ENCODE measurements at regions not wholly inside any gene's neighbourhood (a gene's known extent, or its start where the extent isn't known, plus 50 kb on each side); places are given as distances from the start of the nearest gene placed in this dataset.
"Not testable (repeated sequence)": the region's sequence is repeated elsewhere in the genome, so short reads cannot be mapped to it uniquely, and the experiment has no call there.

GRCh38 chr11:103736315-103737036 is 300.0 kb upstream of the DDI1 start:
- no peaks in the 10 kb centered on the region for H3K27me3 ChIP-seq (replicated peaks; ENCODE audit: insufficient read depth, low read depth, low read length, poor library complexity)
- H3K4me1 ChIP-seq (ENCODE audit: insufficient read depth, low read length, poor library complexity, severe bottlenecking), result no peaks in the 10 kb centered on the region
- TF ChIP-seq EZH2 (IDR thresholded peaks at IDR 0.05; ENCODE audit: borderline replicate concordance, low read depth, low read length, poor library complexity, severe bottlenecking), result no peak
- H3K36me3 ChIP-seq (ENCODE audit: insufficient read depth, low read length, poor library complexity, severe bottlenecking), result no peaks in the 10 kb centered on the region
- H3K9me3 ChIP-seq (ENCODE audit: low read depth, low read length, poor library complexity, severe bottlenecking), result no peaks in the 10 kb centered on the region
- BruUV-seq (replicated peaks), result no TSS peak
- no peak overlapping the region for H3K27ac ChIP-seq (ENCODE audit: low read depth, low read length, poor library complexity, severe bottlenecking)
- H3K4me3 ChIP-seq (ENCODE audit: low read depth, low read length, poor library complexity, severe bottlenecking), result no peak overlapping the region
- CTCF ChIA-PET, result no interaction called here
- POLR2A ChIA-PET (ENCODE audit: low non-redundant PET), result no interaction called here
- intact Hi-C loops (cut with micrococcal nuclease; ENCODE audit: unreplicated experiment), result no loop called here
- DNase-seq (ENCODE audit: low spot score), result no peak

GRCh38 chr11:103737037-103737622 is 299.3 kb upstream of the DDI1 start:
- Histone ChIP-seq H3K9me3 (ENCODE audit: low read depth, low read length, poor library complexity, severe bottlenecking) (no peaks in the 10 kb centered on the region), H3K4me3 (ENCODE audit: low read depth, low read length, poor library complexity, severe bottlenecking) (no peak overlapping the region), H3K27me3 (replicated peaks; ENCODE audit: insufficient read depth, low read depth, low read length, poor library complexity) (no peaks in the 10 kb centered on the region), H3K36me3 (ENCODE audit: insufficient read depth, low read length, poor library complexity, severe bottlenecking) (no peaks in the 10 kb centered on the region), H3K27ac (ENCODE audit: low read depth, low read length, poor library complexity, severe bottlenecking) (no peak overlapping the region), H3K4me1 (ENCODE audit: insufficient read depth, low read length, poor library complexity, severe bottlenecking) (no peaks in the 10 kb centered on the region)
- TF ChIP-seq CTCF (conservative IDR thresholded peaks at IDR 0.05; ENCODE audit: low read depth, low read length) (no peak), EZH2 (IDR thresholded peaks at IDR 0.05; ENCODE audit: borderline replicate concordance, low read depth, low read length, poor library complexity, severe bottlenecking) (no peak)
- no TSS peak for BruUV-seq (replicated peaks)
- no peak for DNase-seq (ENCODE audit: low spot score)
- intact Hi-C loops (cut with micrococcal nuclease; ENCODE audit: unreplicated experiment), result no loop called here
- ChIA-PET POLR2A (ENCODE audit: low non-redundant PET) (no interaction called here), CTCF (no interaction called here)

GRCh38 chr11:103737747-103738146 is 298.7 kb upstream of the DDI1 start:
- H3K4me3 ChIP-seq (ENCODE audit: low read depth, low read length, poor library complexity, severe bottlenecking), result no peak overlapping the region
- TF ChIP-seq CTCF (conservative IDR thresholded peaks at IDR 0.05; ENCODE audit: low read depth, low read length) (no peak), EZH2 (IDR thresholded peaks at IDR 0.05; ENCODE audit: borderline replicate concordance, low read depth, low read length, poor library complexity, severe bottlenecking) (no peak)
- BruUV-seq (replicated peaks), result no TSS peak
- ChIA-PET CTCF (no interaction called here), POLR2A (ENCODE audit: low non-redundant PET) (no interaction called here)
- no peak overlapping the region for H3K27ac ChIP-seq (ENCODE audit: low read depth, low read length, poor library complexity, severe bottlenecking)
- no peaks in the 10 kb centered on the region for H3K4me1 ChIP-seq (ENCODE audit: insufficient read depth, low read length, poor library complexity, severe bottlenecking)
- no peaks in the 10 kb centered on the region for H3K9me3 ChIP-seq (ENCODE audit: low read depth, low read length, poor library complexity, severe bottlenecking)
- intact Hi-C loops (cut with micrococcal nuclease; ENCODE audit: unreplicated experiment), result no loop called here
- H3K36me3 ChIP-seq (ENCODE audit: insufficient read depth, low read length, poor library complexity, severe bottlenecking), result no peaks in the 10 kb centered on the region
- no peaks in the 10 kb centered on the region for H3K27me3 ChIP-seq (replicated peaks; ENCODE audit: insufficient read depth, low read depth, low read length, poor library complexity)
- no peak for DNase-seq (ENCODE audit: low spot score)

GRCh38 chr11:103739074-103739796 is 297.2 kb upstream of the DDI1 start:
- DNase-seq (ENCODE audit: low spot score); POLR2A ChIA-PET (ENCODE audit: low non-redundant PET); H3K27ac ChIP-seq (ENCODE audit: low read depth, low read length, poor library complexity, severe bottlenecking); H3K36me3 ChIP-seq (ENCODE audit: insufficient read depth, low read length, poor library complexity, severe bottlenecking); H3K9me3 ChIP-seq (ENCODE audit: low read depth, low read length, poor library complexity, severe bottlenecking); intact Hi-C loops (cut with micrococcal nuclease; ENCODE audit: unreplicated experiment); H3K27me3 ChIP-seq (replicated peaks; ENCODE audit: insufficient read depth, low read depth, low read length, poor library complexity); H3K4me1 ChIP-seq (ENCODE audit: insufficient read depth, low read length, poor library complexity, severe bottlenecking); CTCF ChIA-PET; H3K4me3 ChIP-seq (ENCODE audit: low read depth, low read length, poor library complexity, severe bottlenecking); BruUV-seq (replicated peaks): not testable (repeated sequence)

Data from A673 (cell line).